Activated CD4-positive, alpha-beta T cell treated with anti-CD3 and anti-CD28 coated beads for 1 hour (primary cell): ENCODE measurements at regions not wholly inside any gene's neighbourhood (a gene's known extent, or its start where the extent isn't known, plus 50 kb on each side); places are given as distances from the start of the nearest gene placed in this dataset.

Experiments
- DNase-seq: peaks from one replicate; pipeline ENCODE4 v3.0.0-alpha.2; 2020

DNA sequence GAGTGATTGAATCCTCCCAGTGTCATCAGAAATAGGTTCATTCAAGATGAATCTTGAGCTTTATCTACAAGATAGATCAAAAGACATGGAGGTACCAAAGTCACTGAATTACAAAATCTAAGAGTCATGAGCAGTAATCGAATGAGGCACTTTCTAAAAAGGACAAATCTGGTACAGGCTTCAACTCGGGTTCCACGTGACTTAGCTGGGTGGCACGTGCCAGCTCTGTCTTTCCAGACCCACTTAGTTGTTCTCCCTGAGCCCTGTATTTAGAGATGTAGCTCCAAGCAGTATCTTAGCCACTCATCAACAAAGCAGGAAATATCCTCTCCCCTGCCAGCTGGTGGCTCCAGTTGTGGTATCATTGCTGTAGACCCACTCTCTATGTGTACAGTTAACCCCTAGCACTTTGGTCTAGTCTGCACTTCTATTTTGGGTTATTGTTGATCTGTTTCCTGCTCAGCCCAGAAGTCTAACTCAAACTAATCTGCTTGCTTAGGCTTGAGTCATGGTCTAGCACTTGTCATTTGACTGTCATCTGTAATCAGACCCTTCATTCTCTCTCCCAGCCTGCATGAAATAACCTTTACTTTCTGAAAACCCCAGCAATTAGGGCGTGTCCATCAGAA, 528.7 kb downstream of the ETS1 start:
- no peak for DNase-seq

DNA sequence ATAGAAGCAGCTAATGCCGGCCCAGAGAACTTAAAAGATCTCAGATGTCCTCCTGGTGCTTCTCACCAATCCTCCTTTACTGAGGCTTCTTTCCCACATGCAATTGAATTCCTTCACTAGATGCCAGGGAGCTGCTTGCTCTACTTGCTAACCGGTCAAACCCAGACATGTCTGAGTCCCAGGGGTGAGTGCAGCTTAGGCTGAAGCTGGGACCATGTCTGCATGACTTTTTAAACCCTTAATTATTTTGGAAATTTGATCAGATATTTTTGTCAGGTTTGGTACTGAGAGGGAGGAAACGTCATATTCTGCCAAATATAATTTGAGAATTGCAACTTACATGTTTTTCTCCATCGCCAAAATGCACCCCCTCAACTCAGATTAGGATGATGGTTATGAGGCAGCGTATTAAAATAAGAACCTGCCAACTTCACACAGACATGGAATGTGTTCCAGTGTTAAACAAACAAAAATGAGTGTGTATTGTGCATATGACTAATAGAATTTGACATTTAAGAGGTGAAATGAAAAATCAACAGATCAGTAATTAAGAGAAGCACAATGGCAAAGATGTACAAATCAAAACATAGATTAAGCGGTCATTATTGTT, 529.5 kb downstream of the ETS1 start:
- DNase-seq = no peak

GRCh38 chr11:128055576-128056217, 531.7 kb downstream of the ETS1 start:
- DNase-seq = no peak

- DNase-seq = no peak
Observed at GRCh38 chr11:128053981-128054931, 533.1 kb downstream of the ETS1 start.

GRCh38 chr11:128052912-128053641, 534.3 kb downstream of the ETS1 start:
- no peak for DNase-seq

- DNase-seq = no peak
Observed at GRCh38 chr11:128048121-128048520, 539.2 kb downstream of the ETS1 start.

DNA sequence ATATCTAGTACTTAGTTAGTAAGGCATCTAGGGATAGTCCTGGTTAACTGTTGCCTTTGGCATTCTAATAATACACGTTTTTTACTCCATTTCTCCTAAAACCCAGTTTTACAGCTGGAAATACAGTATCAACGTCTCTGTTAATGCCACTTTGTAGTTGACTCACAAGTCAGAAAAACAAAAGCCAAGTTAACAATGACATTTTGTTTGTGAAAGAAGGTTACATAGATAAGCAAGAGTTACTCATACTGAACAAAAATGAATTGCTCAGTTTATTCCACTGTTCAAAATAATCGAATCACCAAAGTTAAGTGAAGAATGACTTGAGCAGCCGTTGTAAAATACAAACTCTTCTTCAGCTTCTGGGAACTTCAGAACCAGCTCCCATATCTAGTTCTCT, 540.3 kb downstream of the ETS1 start:
- no peak for DNase-seq

GRCh38 chr11:128046213-128046612, 541.1 kb downstream of the ETS1 start:
- DNase-seq = no peak

DNA sequence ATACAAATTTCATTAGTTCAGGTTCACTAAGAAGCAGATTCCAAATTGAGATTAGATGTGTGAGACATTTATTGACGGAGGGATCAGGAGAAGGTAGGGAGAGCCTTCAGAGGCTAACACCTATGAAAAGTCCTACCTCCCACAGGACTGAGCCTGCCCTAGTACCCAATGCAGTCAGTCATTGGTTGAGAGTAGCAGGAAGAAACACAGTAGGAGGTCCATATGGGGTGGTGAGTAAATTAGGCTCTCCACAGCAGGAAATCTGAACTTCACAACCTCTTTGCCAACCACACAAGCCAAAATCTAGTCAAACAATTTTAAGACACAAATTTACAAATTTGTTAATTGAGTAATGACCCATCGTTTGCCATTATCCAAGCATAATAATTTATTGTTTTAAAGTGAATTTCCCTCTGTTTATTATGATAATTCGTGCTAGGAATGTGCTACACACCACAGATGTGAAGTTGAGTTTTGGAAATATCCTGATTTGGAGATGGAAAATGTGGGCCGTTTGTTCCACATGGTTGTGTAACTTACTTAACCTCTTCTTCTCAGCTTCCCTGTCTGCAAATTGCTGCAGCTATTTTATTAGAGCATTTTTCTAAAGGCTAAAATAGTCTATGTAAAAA, 542.1 kb downstream of the ETS1 start:
- no peak for DNase-seq

DNA sequence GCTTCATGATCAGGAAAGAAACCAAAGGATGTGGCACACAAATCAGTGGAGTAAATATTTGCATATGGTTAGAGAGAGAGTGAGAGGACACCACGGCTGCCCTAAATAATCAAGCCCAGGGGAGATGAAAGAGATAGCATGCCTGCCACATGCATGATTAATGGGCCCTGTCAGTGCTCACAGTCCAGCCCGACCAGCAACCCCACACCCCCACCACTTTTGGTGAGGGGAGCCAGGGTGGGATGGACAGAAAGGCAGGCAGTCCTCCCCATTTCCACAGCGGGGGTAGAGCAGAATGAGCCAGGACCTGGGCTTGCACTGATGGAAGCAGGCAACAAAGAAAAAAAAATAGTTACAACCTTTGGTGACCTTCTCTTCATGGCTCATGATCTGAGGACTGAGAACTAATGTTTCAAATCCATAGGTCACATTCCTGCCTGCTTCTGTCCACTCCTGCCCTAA, 545.0 kb downstream of the ETS1 start:
- DNase-seq = no peak

- no peak for DNase-seq
Observed at GRCh38 chr11:128040603-128041002, 546.8 kb downstream of the ETS1 start.

GRCh38 chr11:128039140-128040021, 548.0 kb downstream of the ETS1 start:
- peak; percentile 62 for DNase-seq

DNA sequence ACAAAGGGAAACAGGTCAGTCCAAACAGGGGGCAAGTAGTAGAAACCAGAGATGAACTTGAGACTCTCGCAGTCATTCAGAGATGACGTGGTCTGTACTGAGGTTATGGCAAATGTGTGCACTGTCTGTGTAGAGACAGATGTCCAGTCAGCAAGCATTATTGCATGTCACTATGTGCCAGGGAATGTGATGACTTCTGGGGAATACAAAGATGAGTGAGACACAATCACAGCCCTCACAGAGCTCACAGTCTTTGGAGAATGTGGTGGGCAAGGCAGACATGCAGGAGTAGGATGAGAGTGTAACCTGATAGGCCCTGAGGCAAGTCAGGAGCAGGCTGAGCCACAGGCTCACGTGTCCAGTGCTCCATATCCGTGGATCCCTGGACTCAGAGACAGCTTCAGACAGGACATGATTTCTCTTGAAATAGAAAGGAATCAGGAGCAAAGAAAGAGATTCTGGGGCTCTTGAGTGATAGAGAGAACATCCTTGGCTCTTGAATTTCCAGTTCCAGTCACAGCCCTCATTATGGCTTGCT, 550.7 kb downstream of the ETS1 start:
- no peak for DNase-seq

GRCh38 chr11:128036006-128036405, 551.4 kb downstream of the ETS1 start:
- no peak for DNase-seq

DNA sequence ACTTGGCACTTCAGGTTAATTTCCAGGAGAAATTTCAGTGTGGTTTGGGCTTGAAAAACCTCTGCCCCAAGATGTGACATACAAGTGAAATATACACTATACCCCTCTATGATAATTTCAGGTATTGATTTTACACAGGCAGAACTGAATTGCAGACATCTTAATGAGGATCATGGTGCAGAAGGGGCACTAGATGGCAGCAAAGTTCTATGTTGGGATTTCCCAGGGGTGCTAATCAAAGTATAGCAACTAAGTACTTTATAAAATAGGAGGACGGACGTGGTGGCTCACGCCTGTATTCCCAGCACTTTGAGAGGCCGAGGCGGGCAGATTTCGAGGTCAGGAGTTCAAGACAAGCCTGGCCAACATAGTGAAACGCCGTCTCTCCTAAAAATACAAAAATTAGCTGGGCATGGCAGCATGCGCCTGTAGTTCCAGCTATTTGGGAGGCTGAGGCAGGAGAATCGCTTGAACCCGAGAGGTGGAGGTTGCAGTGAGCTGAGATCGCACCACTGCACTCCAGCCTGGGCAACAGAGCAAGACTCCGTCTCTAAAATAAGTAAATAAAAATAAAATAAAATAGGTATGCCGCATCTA, 555.7 kb downstream of the ETS1 start:
- DNase-seq = peak; percentile 54

GRCh38 chr11:128029219-128029722, 558.1 kb downstream of the ETS1 start:
- no peak for DNase-seq

DNA sequence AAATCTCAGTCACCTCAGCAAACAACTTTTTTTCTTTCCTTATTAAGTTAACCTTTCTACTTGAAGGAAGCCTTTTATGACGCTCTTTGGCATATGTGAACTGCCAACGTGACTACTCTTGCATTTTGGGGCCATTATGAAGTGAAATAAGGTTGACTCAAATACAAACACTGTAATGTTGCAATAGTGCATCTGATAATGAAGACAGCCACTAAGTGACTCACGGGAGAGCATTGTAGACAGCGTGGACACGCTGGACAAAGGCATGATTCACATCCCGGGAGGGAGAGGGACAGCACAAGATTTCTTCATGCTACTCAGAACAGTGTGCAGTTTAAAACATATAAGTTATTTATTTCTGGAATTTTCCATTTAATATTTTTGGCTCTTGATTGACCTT, 560.8 kb downstream of the ETS1 start:
- no peak for DNase-seq

DNA sequence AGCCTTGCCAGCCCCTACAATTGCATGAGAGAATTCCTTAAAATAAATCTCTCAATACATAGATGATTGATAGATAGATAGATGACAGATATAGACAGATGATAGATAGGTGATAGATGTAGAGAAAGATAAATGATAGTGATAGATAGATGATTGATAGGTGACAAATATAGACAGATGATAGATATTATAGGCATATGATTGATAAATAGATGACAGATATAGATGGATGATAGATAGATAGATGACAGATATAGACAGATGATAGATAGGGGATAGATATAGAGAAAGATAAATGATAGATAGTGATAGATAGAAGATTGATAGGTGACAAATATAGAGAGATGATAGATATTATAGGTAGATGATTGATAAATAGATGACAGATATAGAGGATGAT, 564.6 kb downstream of the ETS1 start:
- DNase-seq = no peak

GRCh38 chr11:128022007-128022368, 565.4 kb downstream of the ETS1 start:
- DNase-seq = no peak

DNA sequence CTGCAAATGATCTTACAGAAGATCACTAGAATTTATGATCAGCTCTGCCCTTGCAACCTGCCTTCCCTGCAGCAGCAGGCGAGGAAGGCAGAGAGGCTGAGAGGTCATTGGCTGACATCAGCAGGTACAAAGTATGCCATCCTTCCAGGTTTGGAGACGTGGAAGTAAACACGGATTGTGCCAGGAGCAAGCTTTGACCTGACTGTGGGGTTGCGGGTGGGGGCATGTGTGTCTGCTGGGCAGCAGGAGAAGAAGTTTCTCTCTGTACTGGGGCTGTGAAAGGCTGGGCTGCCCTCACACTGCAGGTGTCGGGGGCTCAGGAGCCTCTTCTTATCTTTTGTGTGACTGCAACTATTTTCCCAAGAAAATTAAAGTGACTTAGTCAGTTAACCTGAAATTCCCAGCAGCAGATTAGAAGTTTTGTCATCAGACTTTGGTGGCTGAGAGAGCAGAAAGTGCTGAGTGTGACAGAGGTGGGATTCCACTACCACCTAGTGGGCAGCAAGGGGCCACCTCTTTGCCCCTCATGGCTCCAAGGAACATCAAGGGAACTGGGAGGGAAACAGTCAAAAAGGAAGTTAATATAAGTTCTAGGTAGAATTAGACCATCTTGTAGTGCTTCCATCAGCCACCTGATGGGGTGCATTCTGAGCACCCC, 565.9 kb downstream of the ETS1 start:
- DNase-seq = no peak
